ENCODE measurements at regions not wholly inside any gene's neighbourhood (a gene's known extent, or its start where the extent isn't known, plus 50 kb on each side); places are given as distances from the start of the nearest gene placed in this dataset.
"Not testable (repeated sequence)": the region's sequence is repeated elsewhere in the genome, so short reads cannot be mapped to it uniquely, and the experiment has no call there.

GRCh38 chr4:37555322-37555721 is 130.9 kb downstream of the RELL1 start:
- ATAC-seq (no peak), DNase-seq (no peak)
- intact Hi-C loops (cut with DNase I, micrococcal nuclease), result no loop called here

GRCh38 chr4:37549866-37550265 is 136.3 kb downstream of the RELL1 start:
- DNase-seq; ATAC-seq; intact Hi-C loops (cut with DNase I, micrococcal nuclease): not testable (repeated sequence)

GRCh38 chr4:37549041-37549440 is 137.1 kb downstream of the RELL1 start:
- no peak for ATAC-seq
- DNase-seq, result no peak
- intact Hi-C loops (cut with DNase I, micrococcal nuclease), result no loop called here

- intact Hi-C loops (cut with DNase I, micrococcal nuclease), result no loop called here
- DNase-seq (no peak), ATAC-seq (no peak)
Observed at GRCh38 chr4:37546586-37546985, 139.6 kb downstream of the RELL1 start.

- DNase-seq, result no peak
- intact Hi-C loops (cut with DNase I, micrococcal nuclease), result no loop called here
- ATAC-seq, result no peak
Observed at GRCh38 chr4:37542706-37543105, 143.5 kb downstream of the RELL1 start.

GRCh38 chr4:37541956-37542355 is 144.2 kb downstream of the RELL1 start:
- ATAC-seq, result no peak
- intact Hi-C loops (cut with DNase I, micrococcal nuclease), result no loop called here
- no peak for DNase-seq

- DNase-seq (no peak), ATAC-seq (no peak)
- intact Hi-C loops (cut with DNase I, micrococcal nuclease), result no loop called here
Observed at GRCh38 chr4:37540486-37540885, 145.7 kb downstream of the RELL1 start.

- DNase-seq (no peak), ATAC-seq (no peak)
- intact Hi-C loops (cut with DNase I, micrococcal nuclease), result no loop called here
Observed at GRCh38 chr4:37538931-37539330, 147.2 kb downstream of the RELL1 start.

GRCh38 chr4:37537484-37537883 is 148.7 kb downstream of the RELL1 start:
- no peak for ATAC-seq
- no peak for DNase-seq

GRCh38 chr4:37535872-37536271 is 150.3 kb downstream of the RELL1 start:
- intact Hi-C loops (cut with DNase I, micrococcal nuclease), result no loop called here
- no peak for DNase-seq
- peak; percentile 12 for ATAC-seq

More at GRCh38 chr4:37537484-37537883, 148.7 kb downstream of the RELL1 start:
- intact Hi-C loops (cut with DNase I, micrococcal nuclease), result no loop called here

GRCh38 chr4:37533286-37534033 is 152.7 kb downstream of the RELL1 start:
- peak; percentile 80 for ATAC-seq
- DNase-seq, result no peak
- intact Hi-C loops (cut with DNase I, micrococcal nuclease), result no loop called here

- intact Hi-C loops (cut with DNase I, micrococcal nuclease), result no loop called here
- DNase-seq, result no peak
- no peak for ATAC-seq
Observed at GRCh38 chr4:37531151-37531550, 155.0 kb downstream of the RELL1 start.

- ATAC-seq, result no peak
- intact Hi-C loops (cut with DNase I, micrococcal nuclease), result no loop called here
- DNase-seq, result no peak
Observed at GRCh38 chr4:37530451-37530850, 155.7 kb downstream of the RELL1 start.

GRCh38 chr4:37528166-37528885 is 157.8 kb downstream of the RELL1 start:
- intact Hi-C loops (cut with DNase I, micrococcal nuclease), result no loop called here

GRCh38 chr4:37524267-37524666 is 161.9 kb downstream of the RELL1 start:
- ATAC-seq, result no peak
- DNase-seq, result no peak
- intact Hi-C loops (cut with DNase I, micrococcal nuclease), result no loop called here

More at GRCh38 chr4:37528166-37528885, 157.8 kb downstream of the RELL1 start:
- DNase-seq (peak; percentile 10 to 37), ATAC-seq (peak; percentile 86)

- intact Hi-C loops (cut with DNase I, micrococcal nuclease), result no loop called here
- DNase-seq (no peak), ATAC-seq (no peak)
Observed at GRCh38 chr4:37522996-37523395, 163.2 kb downstream of the RELL1 start.

GRCh38 chr4:37517326-37517725 is 168.8 kb downstream of the RELL1 start:
- no peak for DNase-seq
- intact Hi-C loops (cut with DNase I, micrococcal nuclease), result no loop called here
- no peak for ATAC-seq

GRCh38 chr4:37516057-37516775 is 170.0 kb downstream of the RELL1 start:
- no peak for ATAC-seq
- no peak for DNase-seq
- intact Hi-C loops (cut with DNase I, micrococcal nuclease), result no loop called here

GRCh38 chr4:37510626-37511025 is 175.6 kb downstream of the RELL1 start:
- ATAC-seq, result no peak
- DNase-seq, result no peak
- intact Hi-C loops (cut with DNase I, micrococcal nuclease), result no loop called here

- intact Hi-C loops (cut with DNase I, micrococcal nuclease), result no loop called here
- ATAC-seq (no peak), DNase-seq (no peak)
Observed at GRCh38 chr4:37503261-37503660, 182.9 kb downstream of the RELL1 start.
